Left lobe of liver (tissue), 2 donors: ENCODE measurements at regions not wholly inside any gene's neighbourhood (a gene's known extent, or its start where the extent isn't known, plus 50 kb on each side); places are given as distances from the start of the nearest gene placed in this dataset.

Source experiments
- ATAC-seq: fragments of 200-7000 bp; cut with Tn5 transposase; one replicate; pipeline ENCODE4 v1.9.1; 2020; ENCODE audit warnings: mild to moderate bottlenecking, moderate library complexity
- DNase-seq: peaks from one replicate; pipeline ENCODE4 v3.0.0-alpha.2; 2020; ENCODE audit warnings: low spot score
- donor health status: DM: no; HTN: no; CAD: no; lungs with moderate emphysema.
- donor health status: DM: no; HTN: yes; CAD: no.

GRCh38 chr3:163138258-163138657 lies 1641.7 kb downstream of the OTOL1 start:
- DNase-seq (no peak), ATAC-seq (no peak)

- ATAC-seq: no peak
- DNase-seq: no peak
Observed at GRCh38 chr3:163132111-163132510, 1635.5 kb downstream of the OTOL1 start.

GRCh38 chr3:163129287-163129686 lies 1632.7 kb downstream of the OTOL1 start:
- ATAC-seq (no peak), DNase-seq (no peak)

GRCh38 chr3:163126115-163126514 lies 1629.5 kb downstream of the OTOL1 start:
- no peak for DNase-seq
- no peak for ATAC-seq
